ENCODE measurements at regions not wholly inside any gene's neighbourhood (a gene's known extent, or its start where the extent isn't known, plus 50 kb on each side); places are given as distances from the start of the nearest gene placed in this dataset.

DNA sequence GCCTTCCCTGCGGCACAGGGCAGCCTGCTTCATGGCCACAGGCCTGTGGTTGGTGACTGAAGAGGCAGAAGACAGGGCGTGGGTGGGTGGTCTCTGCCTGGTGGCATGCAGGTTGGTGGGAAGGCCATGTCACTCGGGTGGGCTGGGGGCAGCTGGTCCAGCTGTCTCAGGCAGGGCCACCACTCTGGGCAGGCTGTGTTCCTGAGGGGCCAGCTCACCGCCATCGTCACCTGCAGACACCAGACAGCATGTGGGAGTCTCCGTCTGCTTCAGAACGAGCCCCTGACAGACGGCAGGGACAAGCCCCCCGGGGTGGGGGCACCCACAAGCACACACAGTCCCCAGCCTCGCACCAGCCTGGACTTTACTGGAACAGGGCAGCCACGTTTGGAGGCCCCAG lies 750.1 kb downstream of the BRD1 start:
- DNase-seq = no peak

DNA sequence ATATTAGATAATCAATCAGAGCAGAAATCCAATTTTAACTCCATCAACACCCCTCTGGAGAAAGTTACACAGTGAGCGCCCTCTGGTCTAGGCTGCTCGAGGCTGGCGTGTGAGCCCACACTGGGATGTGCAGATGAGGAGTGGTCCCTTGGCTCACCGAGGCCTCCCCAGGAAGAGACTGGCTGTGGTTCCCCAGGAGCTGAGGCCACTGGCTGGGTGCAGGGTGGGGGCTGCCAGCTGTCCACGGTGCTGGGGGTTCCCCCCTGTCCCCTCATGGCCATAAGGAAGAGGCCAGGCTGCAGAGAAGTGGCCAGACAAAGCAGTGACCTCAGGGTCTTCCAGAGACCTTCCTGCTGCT lies 750.7 kb downstream of the BRD1 start:
- DNase-seq = no peak

DNA sequence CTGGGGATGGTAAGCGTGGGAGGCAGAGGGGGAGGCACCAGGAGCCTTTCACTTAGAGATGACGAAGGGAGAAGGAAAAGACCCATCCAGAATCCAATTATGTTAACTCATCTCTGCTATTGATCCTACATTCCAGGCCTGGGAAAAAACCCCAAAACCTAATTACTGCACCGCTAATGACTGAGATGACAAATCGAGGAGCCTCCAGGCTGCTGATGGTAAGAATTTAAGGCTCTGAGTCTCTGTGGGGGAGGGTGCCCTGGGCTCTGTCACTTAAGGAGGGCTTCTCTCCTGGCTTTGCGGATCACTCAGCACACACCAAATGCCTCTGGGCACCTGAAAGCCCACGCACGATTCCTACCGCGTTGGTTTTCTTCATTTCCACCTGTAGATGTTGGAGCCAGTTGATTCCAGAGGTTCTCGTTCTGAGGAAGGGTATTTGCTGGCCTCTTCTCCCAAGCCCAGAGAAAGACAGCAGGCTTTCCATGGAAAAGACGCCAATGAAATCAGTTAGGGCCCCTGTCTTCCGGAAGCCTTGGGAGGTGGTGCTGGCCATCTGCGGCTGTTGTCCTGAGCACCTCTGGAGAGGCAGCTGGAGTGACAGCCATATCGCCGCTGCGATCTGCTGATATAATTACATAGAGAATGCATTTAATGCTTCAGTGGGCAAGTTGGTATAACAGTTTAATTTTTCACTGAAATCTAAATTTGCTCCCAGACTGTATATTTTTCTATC lies 751.2 kb downstream of the BRD1 start:
- no peak for DNase-seq

GRCh38 chr22:49075150-49075549 lies 752.5 kb downstream of the BRD1 start:
- DNase-seq = no peak

- DNase-seq = no peak
Observed at GRCh38 chr22:49073873-49074417, 753.7 kb downstream of the BRD1 start.

DNA sequence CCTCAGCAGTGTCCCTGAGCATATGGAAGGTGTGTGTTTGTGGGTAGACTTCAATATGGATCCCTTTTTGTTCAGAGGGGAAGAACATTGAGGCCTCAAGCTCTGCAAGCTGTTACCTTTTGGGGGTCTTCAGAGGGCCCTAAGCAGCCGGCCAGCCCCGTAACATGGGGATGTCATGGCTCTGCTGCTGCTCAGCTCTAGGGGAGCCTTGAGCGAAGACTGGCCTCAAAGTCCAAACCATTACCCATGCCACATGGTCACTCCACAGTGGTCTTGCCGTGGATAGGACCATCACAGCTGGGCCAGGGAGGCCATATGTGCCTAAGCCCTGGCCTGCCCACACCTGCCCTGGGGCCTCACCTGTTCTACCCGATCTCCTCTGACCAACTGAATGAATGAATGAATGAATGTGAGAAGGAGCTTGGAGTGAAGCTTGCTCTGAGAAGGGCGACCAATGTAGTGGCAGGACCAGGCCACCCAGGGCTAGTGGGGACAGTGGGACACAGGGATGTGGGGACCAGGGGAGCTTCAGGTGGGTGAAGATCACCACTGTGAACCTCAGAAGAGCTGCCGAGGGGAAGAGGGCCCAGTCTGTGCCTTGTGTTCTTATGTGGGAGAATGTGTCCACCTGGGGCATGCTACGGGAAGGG lies 754.6 kb downstream of the BRD1 start:
- DNase-seq = no peak

- DNase-seq = no peak
Observed at GRCh38 chr22:49070501-49070900, 757.2 kb downstream of the BRD1 start.

GRCh38 chr22:49068861-49069500 lies 758.7 kb downstream of the BRD1 start:
- DNase-seq = no peak

- DNase-seq = no peak
Observed at GRCh38 chr22:49067504-49067903, 760.2 kb downstream of the BRD1 start.

- DNase-seq = no peak
Observed at GRCh38 chr22:49066619-49067018, 761.1 kb downstream of the BRD1 start.

DNA sequence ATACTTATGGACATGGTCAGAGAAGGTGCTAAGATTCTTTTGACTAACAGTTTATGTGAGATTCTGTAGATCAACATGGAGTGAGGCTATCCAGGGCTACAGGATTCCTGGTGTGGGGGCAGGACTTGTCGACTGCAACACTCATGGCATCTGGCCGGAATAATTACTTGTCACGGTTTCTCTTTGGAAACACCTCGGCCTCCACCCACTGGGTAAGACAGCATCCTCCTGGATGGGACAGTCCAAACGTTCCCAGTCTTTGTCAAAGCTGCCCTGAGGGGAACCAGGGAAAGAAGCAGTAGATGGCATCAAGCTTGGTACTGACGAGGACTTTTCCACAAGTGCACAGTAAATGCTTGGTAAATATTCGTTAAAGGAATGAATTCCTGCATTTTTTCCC lies 762.8 kb downstream of the BRD1 start:
- no peak for DNase-seq

DNA sequence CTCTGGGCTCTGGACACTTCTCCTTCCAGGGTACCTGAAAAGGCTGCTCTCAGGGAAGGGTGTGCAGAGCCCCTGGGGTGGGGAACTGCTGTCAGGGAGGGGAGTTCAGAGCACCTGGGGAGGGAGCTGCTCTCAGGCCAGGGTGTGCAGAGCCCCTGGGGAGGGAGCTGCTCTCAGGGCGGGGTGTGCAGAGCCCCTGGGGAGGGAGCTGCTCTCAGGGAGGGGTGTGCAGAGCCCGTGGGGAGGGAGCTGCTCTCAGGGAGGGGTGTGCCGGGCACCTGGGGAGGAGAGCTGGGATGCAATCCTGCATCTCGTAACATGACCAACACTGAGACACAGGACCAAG lies 764.2 kb downstream of the BRD1 start:
- no peak for DNase-seq

DNA sequence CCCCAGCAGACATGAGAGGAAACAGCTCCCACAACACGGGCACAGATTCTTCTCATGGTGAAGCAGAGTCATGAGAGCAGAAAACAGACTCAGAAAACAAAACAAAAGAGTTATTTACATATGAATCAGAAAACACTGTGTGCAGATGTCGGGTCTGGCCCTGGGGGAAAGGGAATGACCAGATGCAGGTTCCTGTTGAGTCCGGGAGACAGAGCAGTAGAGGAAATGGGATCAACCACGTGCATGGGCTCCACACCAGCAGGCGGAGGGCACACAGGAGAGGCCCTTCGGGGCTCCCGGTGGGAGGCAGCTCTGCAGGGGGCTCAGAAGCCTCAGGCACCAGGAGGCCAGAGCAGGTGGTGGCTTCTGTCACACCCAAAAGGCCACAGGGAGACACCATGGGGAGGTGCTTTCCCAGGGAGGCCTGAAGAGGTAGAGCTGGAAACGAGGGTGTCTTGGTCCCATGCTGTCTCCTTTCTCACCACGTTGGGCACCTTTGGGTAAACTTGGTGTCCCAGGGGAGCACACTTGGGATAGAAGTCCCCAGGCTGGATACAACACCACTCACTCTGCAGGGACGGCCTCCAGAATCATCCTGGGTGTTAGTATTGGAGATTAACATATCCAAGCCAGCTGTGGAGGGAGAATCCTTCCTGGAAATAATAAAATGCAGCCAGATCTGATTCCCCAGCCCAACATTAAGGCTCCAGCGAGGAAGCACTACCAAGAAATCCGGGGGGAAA lies 764.7 kb downstream of the BRD1 start:
- no peak for DNase-seq

DNA sequence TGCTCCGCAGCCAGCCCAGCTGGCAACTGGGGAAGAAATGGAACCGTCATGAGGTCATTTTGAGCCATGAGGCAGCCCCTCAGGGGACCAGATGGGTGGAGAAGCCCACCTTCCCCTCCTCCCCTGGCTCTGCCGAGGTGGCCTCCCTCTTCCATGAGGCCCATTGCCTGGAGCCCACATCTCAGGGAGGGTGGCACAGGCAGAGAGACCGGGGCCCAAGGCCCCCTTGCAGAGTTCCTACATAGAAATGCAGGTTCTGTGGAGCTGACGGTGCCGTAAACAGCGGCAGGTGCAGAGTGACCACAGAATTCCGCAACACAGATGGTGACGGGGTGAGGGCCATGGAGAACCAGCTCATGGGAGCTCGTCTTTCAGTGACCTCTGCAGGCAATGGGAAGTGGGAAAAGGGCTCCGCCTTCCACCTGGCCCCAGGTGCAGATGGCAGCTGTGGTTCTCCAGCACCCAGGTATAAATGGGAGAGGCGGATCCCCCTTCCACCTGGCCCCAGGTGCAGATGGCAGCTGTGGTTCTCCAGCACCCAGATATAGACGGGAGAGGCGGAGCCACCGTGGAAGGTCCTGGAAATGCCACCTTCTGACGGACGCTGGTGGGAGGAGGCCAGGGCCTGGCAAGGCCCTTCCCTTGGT lies 765.4 kb downstream of the BRD1 start:
- DNase-seq = peak; percentile 42

DNA sequence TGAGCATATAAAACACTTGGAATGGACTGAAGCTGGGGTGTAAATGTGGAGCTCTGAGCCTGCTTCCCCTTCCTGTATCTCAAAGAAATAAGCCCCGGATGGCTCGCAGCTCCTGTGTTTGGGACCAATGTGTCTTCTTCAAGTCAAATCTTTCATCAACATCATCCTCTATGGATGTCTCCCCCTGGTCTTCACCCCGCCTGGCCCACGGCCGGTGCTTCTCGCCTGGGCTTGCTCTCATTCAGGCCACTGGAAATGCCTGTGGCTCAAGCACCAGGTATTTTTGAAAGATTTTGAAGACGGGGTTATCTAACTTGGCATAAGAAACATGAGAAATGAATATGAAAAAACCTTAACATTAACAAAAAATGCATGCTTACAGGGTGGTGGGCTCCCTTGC lies 769.8 kb downstream of the BRD1 start:
- DNase-seq = no peak

- DNase-seq = no peak
Observed at GRCh38 chr22:49056301-49056700, 771.4 kb downstream of the BRD1 start.

GRCh38 chr22:49055406-49055805 lies 772.3 kb downstream of the BRD1 start:
- no peak for DNase-seq

- DNase-seq = no peak
Observed at GRCh38 chr22:49053578-49053977, 774.1 kb downstream of the BRD1 start.

DNA sequence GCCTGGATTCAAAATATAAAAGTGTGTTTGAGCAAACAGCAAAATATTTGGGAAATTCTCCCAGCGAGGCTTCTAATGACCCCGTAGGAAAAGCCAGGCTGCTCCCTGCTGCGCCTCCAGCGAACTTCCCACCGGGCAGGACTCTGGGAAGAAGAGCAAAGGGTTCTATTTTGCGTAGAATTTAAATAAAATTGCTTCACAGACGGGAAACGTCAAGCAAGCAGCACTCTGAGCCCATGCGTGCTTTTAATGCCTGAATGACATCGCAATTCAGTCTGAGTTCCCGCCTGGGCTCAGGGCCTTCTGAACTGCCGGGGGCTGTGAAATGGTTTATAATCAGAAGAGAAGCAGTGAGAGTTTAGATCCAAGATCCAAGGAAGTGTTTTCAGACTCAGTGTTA lies 775.1 kb downstream of the BRD1 start:
- no peak for DNase-seq

- no peak for DNase-seq
Observed at GRCh38 chr22:49052023-49052538, 775.6 kb downstream of the BRD1 start.

DNA sequence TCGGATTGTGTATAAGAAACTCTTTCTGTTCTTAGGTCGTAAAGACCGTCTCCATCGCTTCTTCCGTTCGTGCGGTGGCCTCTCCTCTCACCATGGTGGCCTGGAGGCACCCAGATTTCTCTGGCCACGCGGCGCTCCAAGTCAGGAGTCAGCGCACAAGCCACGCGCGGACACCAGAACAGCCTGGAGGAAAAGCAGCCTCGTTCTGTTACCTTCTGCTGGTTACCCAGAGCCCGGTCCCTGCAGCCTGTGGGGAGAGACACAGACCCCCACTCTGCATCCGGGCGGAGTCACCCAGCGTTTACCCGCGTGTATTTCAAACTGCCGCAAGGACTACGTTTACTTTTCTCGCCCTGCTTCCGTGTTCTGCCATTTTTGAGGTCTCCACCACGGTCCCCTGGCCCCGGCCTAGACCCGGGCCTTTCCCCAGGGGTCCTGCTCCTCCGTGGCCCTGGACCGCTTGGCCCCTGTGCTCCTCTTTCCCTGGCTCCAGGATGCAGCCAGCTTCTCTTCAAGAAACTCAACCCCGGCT lies 776.1 kb downstream of the BRD1 start:
- DNase-seq = no peak

DNA sequence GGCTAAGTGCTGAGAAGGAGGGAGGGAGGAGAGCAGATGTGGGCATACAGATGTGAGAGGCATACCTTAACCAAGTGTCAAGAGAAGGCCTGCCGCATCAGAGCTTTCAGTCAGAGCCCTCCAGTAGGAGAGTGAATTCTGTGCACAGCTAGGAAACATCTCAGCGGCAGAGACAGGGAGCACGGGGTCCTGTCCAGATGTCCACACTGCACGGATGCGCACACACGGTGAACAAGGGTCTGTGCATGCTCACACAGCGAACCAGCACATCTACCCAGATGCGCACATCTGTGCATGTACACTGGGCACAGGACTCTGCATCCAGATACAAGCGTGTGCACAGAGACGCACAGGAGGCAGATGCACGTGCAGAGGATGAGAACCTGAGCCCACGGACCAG lies 778.0 kb downstream of the BRD1 start:
- DNase-seq = no peak

- DNase-seq = no peak
Observed at GRCh38 chr22:49048591-49048990, 779.1 kb downstream of the BRD1 start.
